ENCODE measurements at regions not wholly inside any gene's neighbourhood (a gene's known extent, or its start where the extent isn't known, plus 50 kb on each side); places are given as distances from the start of the nearest gene placed in this dataset.

- H3K4me3 ChIP-seq, result no peak overlapping the region
- H3K36me3 ChIP-seq, result no peaks in the 10 kb centered on the region
- H3K79me2 ChIP-seq (ENCODE audit: low read depth), result no peaks in the 10 kb centered on the region
- TF ChIP-seq EZH2phosphoT487 (IDR thresholded peaks at IDR 0.05) (no peak), EZH2 (IDR thresholded peaks at IDR 0.05) (no peak), CTCF (IDR thresholded peaks at IDR 0.05) (no peak)
- no peaks in the 10 kb centered on the region for H3K9me3 ChIP-seq (ENCODE audit: low read depth)
- Mint-ChIP-seq H3K4me1 (no peaks in the 10 kb centered on the region), H3K4me3 (no peak overlapping the region), H3K36me3 (no peaks in the 10 kb centered on the region), H3K9me3 (peaks cover 2% of the 10 kb centered on the region), H3K27ac (no peak overlapping the region), H3K27me3 (ENCODE audit: insufficient read depth, low read depth) (peaks cover 4% of the 10 kb centered on the region)
- H3K9ac ChIP-seq, result no peak overlapping the region
- no peaks in the 10 kb centered on the region for H3F3A ChIP-seq (ENCODE audit: low read depth)
- H3K27ac ChIP-seq, result no peak overlapping the region
- no peaks in the 10 kb centered on the region for H3K4me1 ChIP-seq
- H4K20me1 ChIP-seq (ENCODE audit: low read depth), result no peaks in the 10 kb centered on the region
- H2AFZ ChIP-seq (replicated peaks), result no peak overlapping the region
- no peak for DNase-seq (ENCODE audit: low spot score)
- H3K4me2 ChIP-seq, result no peak overlapping the region
- no peaks in the 10 kb centered on the region for H3K27me3 ChIP-seq
Observed at GRCh38 chr2:122706757-122707223, 951.3 kb downstream of the TSN start.

GRCh38 chr2:122707224-122707824, 951.9 kb downstream of the TSN start:
- Histone ChIP-seq H3K4me3 (no peak overlapping the region), H3K27me3 (no peaks in the 10 kb centered on the region), H2AFZ (replicated peaks) (no peak overlapping the region), H3K4me1 (no peaks in the 10 kb centered on the region), H4K20me1 (ENCODE audit: low read depth) (no peaks in the 10 kb centered on the region), H3K4me2 (no peak overlapping the region), H3F3A (ENCODE audit: low read depth) (no peaks in the 10 kb centered on the region), H3K36me3 (no peaks in the 10 kb centered on the region), H3K9me3 (ENCODE audit: low read depth) (no peaks in the 10 kb centered on the region), H3K27ac (no peak overlapping the region), H3K9ac (no peak overlapping the region), H3K79me2 (ENCODE audit: low read depth) (no peaks in the 10 kb centered on the region)
- no peak for DNase-seq (ENCODE audit: low spot score)
- H3K27ac Mint-ChIP-seq, result no peak overlapping the region
- peaks cover 2% of the 10 kb centered on the region for H3K9me3 Mint-ChIP-seq
- no peaks in the 10 kb centered on the region for H3K4me1 Mint-ChIP-seq
- no peak overlapping the region for H3K4me3 Mint-ChIP-seq
- TF ChIP-seq EZH2 (IDR thresholded peaks at IDR 0.05) (no peak), EZH2phosphoT487 (IDR thresholded peaks at IDR 0.05) (no peak), CTCF (IDR thresholded peaks at IDR 0.05) (no peak)
- peaks cover 4% of the 10 kb centered on the region for H3K27me3 Mint-ChIP-seq (ENCODE audit: insufficient read depth, low read depth)
- H3K36me3 Mint-ChIP-seq, result no peaks in the 10 kb centered on the region

GRCh38 chr2:122710049-122710448, 954.6 kb downstream of the TSN start:
- H3K27ac ChIP-seq, result no peak overlapping the region
- H3K4me1 Mint-ChIP-seq, result no peaks in the 10 kb centered on the region
- no peaks in the 10 kb centered on the region for H3K79me2 ChIP-seq (ENCODE audit: low read depth)

More at GRCh38 chr2:122710049-122710448, 954.6 kb downstream of the TSN start:
- Histone ChIP-seq H3K36me3 (no peaks in the 10 kb centered on the region), H3K4me2 (no peak overlapping the region), H2AFZ (replicated peaks) (no peak overlapping the region), H3K9ac (no peak overlapping the region), H3K4me3 (no peak overlapping the region), H4K20me1 (ENCODE audit: low read depth) (no peaks in the 10 kb centered on the region), H3F3A (ENCODE audit: low read depth) (no peaks in the 10 kb centered on the region), H3K4me1 (no peaks in the 10 kb centered on the region), H3K27me3 (no peaks in the 10 kb centered on the region), H3K9me3 (ENCODE audit: low read depth) (no peaks in the 10 kb centered on the region)
- Mint-ChIP-seq H3K27me3 (ENCODE audit: insufficient read depth, low read depth) (peaks cover 4% of the 10 kb centered on the region), H3K9me3 (peaks cover 16% of the 10 kb centered on the region), H3K27ac (no peak overlapping the region), H3K36me3 (no peaks in the 10 kb centered on the region), H3K4me3 (no peak overlapping the region)
- no peak for DNase-seq (ENCODE audit: low spot score)
- TF ChIP-seq EZH2 (IDR thresholded peaks at IDR 0.05) (no peak), CTCF (IDR thresholded peaks at IDR 0.05) (no peak), EZH2phosphoT487 (IDR thresholded peaks at IDR 0.05) (no peak)

All from neural progenitor cell (in vitro differentiated cells).